Neural progenitor cell (in vitro differentiated cells): ENCODE measurements at regions not wholly inside any gene's neighbourhood (a gene's known extent, or its start where the extent isn't known, plus 50 kb on each side); places are given as distances from the start of the nearest gene placed in this dataset.

Experiments used
- DNase-seq: peaks from one replicate; pipeline ENCODE4 v3.0.0-alpha.2; 2016; ENCODE audit warnings: low spot score
- H2AFZ ChIP-seq: fragments of 200-600 bp; sonication (generic); replicated peaks from 2 replicates; pipeline ENCODE4 v1.6.1; 2016; ENCODE audit warnings: antibody characterized with exemption
- H3F3A ChIP-seq: fragments of 200-600 bp; sonication (generic); 2 replicates; pipeline ENCODE4 v1.6.1; 2016; ENCODE audit warnings: antibody characterized with exemption, low read depth
- H3K27ac ChIP-seq: fragments of 200-600 bp; sonication (generic); 2 replicates; pipeline ENCODE4 v1.5.1; 2016; ENCODE audit warnings: mild to moderate bottlenecking
- H3K27me3 ChIP-seq: fragments of 200-600 bp; sonication (generic); 2 replicates; pipeline ENCODE4 v1.6.1; 2016; ENCODE audit warnings: mild to moderate bottlenecking, moderate library complexity
- H3K36me3 ChIP-seq: fragments of 200-600 bp; sonication (generic); 2 replicates; pipeline ENCODE4 v1.5.1; 2016
- H3K4me1 ChIP-seq: fragments of 200-600 bp; sonication (generic); 2 replicates; pipeline ENCODE4 v1.6.1; 2016; ENCODE audit warnings: mixed run types
- H3K4me2 ChIP-seq: fragments of 200-600 bp; sonication (generic); 2 replicates; pipeline ENCODE4 v1.6.1; 2016
- H3K4me3 ChIP-seq: fragments of 200-600 bp; sonication (generic); 2 replicates; pipeline ENCODE4 v1.5.1; 2016
- H3K79me2 ChIP-seq: fragments of 200-600 bp; sonication (generic); 2 replicates; pipeline ENCODE4 v1.6.1; 2016; ENCODE audit warnings: low read depth
- H3K9ac ChIP-seq: fragments of 200-600 bp; sonication (generic); 2 replicates; pipeline ENCODE4 v1.6.1; 2016
- H3K9me3 ChIP-seq: fragments of 200-600 bp; sonication (generic); 2 replicates; pipeline ENCODE4 v1.5.1; 2016; ENCODE audit warnings: low read depth
- H4K20me1 ChIP-seq: fragments of 200-600 bp; sonication (generic); 2 replicates; pipeline ENCODE4 v1.6.1; 2016; ENCODE audit warnings: low read depth
- H3K27ac Mint-ChIP-seq: 3 replicates; pipeline ENCODE4 v1.8.0; 2021; ENCODE audit warnings: mixed read lengths
- H3K27me3 Mint-ChIP-seq: 2 replicates; pipeline ENCODE4 v1.8.0; 2022; ENCODE audit warnings: low read depth, mild to moderate bottlenecking, inconsistent platforms, moderate library complexity, mixed read lengths; ENCODE audit not compliant: insufficient read depth
- H3K36me3 Mint-ChIP-seq: 3 replicates; pipeline ENCODE4 v1.8.0; 2021; ENCODE audit warnings: mixed read lengths
- H3K4me1 Mint-ChIP-seq: 3 replicates; pipeline ENCODE4 v1.8.0; 2021; ENCODE audit warnings: mixed read lengths
- H3K4me3 Mint-ChIP-seq: 3 replicates; pipeline ENCODE4 v1.8.0; 2021; ENCODE audit warnings: mild to moderate bottlenecking, moderate library complexity, mixed read lengths
- H3K9me3 Mint-ChIP-seq: 3 replicates; pipeline ENCODE4 v1.8.0; 2020; ENCODE audit warnings: mixed read lengths
- CTCF ChIP-seq: fragments of 200-600 bp; sonication (generic); IDR thresholded peaks from 2 replicates; pipeline ENCODE4 v1.5.1; 2017; ENCODE audit warnings: antibody characterized with exemption, mild to moderate bottlenecking
- EZH2 ChIP-seq: fragments of 200-600 bp; sonication (generic); IDR thresholded peaks from 2 replicates; pipeline ENCODE4 v1.6.1; 2017; ENCODE audit warnings: antibody characterized with exemption, mild to moderate bottlenecking, moderate library complexity
- EZH2phosphoT487 ChIP-seq: fragments of 200-600 bp; sonication (generic); IDR thresholded peaks from 2 replicates; pipeline ENCODE4 v1.6.1; 2017; ENCODE audit warnings: antibody characterized with exemption

- Histone ChIP-seq H3K4me1 (no peaks in the 10 kb centered on the region), H3K4me3 (no peak overlapping the region), H3K79me2 (no peaks in the 10 kb centered on the region), H3K36me3 (no peaks in the 10 kb centered on the region), H3K27ac (no peak overlapping the region), H4K20me1 (no peaks in the 10 kb centered on the region), H2AFZ (no peak overlapping the region), H3F3A (no peaks in the 10 kb centered on the region), H3K9me3 (no peaks in the 10 kb centered on the region), H3K27me3 (no peaks in the 10 kb centered on the region), H3K4me2 (no peak overlapping the region), H3K9ac (no peak overlapping the region)
- Mint-ChIP-seq H3K36me3 (no peaks in the 10 kb centered on the region), H3K27ac (no peak overlapping the region), H3K4me1 (peaks cover 3% of the 10 kb centered on the region), H3K27me3 (peaks cover 4% of the 10 kb centered on the region), H3K4me3 (no peak overlapping the region), H3K9me3 (peaks cover 2% of the 10 kb centered on the region)
- no peak for TF ChIP-seq CTCF
- TF ChIP-seq EZH2, result no peak
- no peak for TF ChIP-seq EZH2phosphoT487
- DNase-seq, result no peak
These were observed 166.0 kb upstream of the GDF10 start for GRCh38 chr10:47133871-47134570.

GRCh38 chr10:47136866-47137265, 163.1 kb upstream of the GDF10 start:
- no peak overlapping the region for H3K9ac ChIP-seq
- H2AFZ ChIP-seq, result no peak overlapping the region
- Mint-ChIP-seq H3K4me3 (no peak overlapping the region), H3K9me3 (no peaks in the 10 kb centered on the region), H3K27me3 (peaks cover 5% of the 10 kb centered on the region), H3K4me1 (peaks cover 5% of the 10 kb centered on the region), H3K36me3 (no peaks in the 10 kb centered on the region), H3K27ac (peak overlapping the region; percentile 8)
- no peak overlapping the region for H3K4me2 ChIP-seq
- H3K27ac ChIP-seq, result no peak overlapping the region
- no peaks in the 10 kb centered on the region for H4K20me1 ChIP-seq
- no peaks in the 10 kb centered on the region for H3K4me1 ChIP-seq
- no peaks in the 10 kb centered on the region for H3K36me3 ChIP-seq
- H3K4me3 ChIP-seq, result no peak overlapping the region
- no peaks in the 10 kb centered on the region for H3K27me3 ChIP-seq
- H3K79me2 ChIP-seq, result no peaks in the 10 kb centered on the region
- DNase-seq, result no peak
- H3F3A ChIP-seq, result no peaks in the 10 kb centered on the region
- H3K9me3 ChIP-seq, result no peaks in the 10 kb centered on the region
- TF ChIP-seq CTCF (no peak), EZH2phosphoT487 (no peak), EZH2 (no peak)

GRCh38 chr10:47137311-47137851, 162.6 kb upstream of the GDF10 start:
- H3K36me3 Mint-ChIP-seq, result no peaks in the 10 kb centered on the region
- no peak overlapping the region for H3K27ac Mint-ChIP-seq

More at GRCh38 chr10:47137311-47137851, 162.6 kb upstream of the GDF10 start:
- H3K9me3 ChIP-seq, result no peaks in the 10 kb centered on the region
- H3K27me3 Mint-ChIP-seq, result peaks cover 5% of the 10 kb centered on the region
- peaks cover 5% of the 10 kb centered on the region for H3K4me1 Mint-ChIP-seq
- no peak for TF ChIP-seq EZH2
- no peak for TF ChIP-seq EZH2phosphoT487
- no peak for TF ChIP-seq CTCF
- H3K4me1 ChIP-seq, result no peaks in the 10 kb centered on the region
- no peak overlapping the region for H3K4me2 ChIP-seq
- no peak overlapping the region for H3K4me3 Mint-ChIP-seq
- H2AFZ ChIP-seq, result no peak overlapping the region
- H3F3A ChIP-seq, result no peaks in the 10 kb centered on the region
- H3K9me3 Mint-ChIP-seq, result no peaks in the 10 kb centered on the region
- no peak overlapping the region for H3K4me3 ChIP-seq
- H3K79me2 ChIP-seq, result no peaks in the 10 kb centered on the region
- DNase-seq, result no peak
- H3K27me3 ChIP-seq, result no peaks in the 10 kb centered on the region
- no peak overlapping the region for H3K9ac ChIP-seq
- H4K20me1 ChIP-seq, result no peaks in the 10 kb centered on the region
- H3K36me3 ChIP-seq, result no peaks in the 10 kb centered on the region
- H3K27ac ChIP-seq, result no peak overlapping the region
